ENCODE measurements at regions not wholly inside any gene's neighbourhood (a gene's known extent, or its start where the extent isn't known, plus 50 kb on each side); places are given as distances from the start of the nearest gene placed in this dataset.

- no peaks in the 10 kb centered on the region for H4K20me1 ChIP-seq (replicated peaks; ENCODE audit: control insufficient read depth, extremely low read depth, insufficient read depth, low read length)
- no peak overlapping the region for H3K4me3 ChIP-seq (replicated peaks in 1 of 3; ENCODE audit: insufficient read depth in 1 of 3, low read depth in 1 of 3, low read length in 3 of 3)
- no peak overlapping the region for H3K27ac ChIP-seq (ENCODE audit: insufficient read depth, low read depth, low read length)
- no peaks in the 10 kb centered on the region for H3K27me3 ChIP-seq (ENCODE audit: control insufficient read depth in 2 of 2, insufficient read depth in 2 of 2, low read length in 2 of 2)
- dilution Hi-C loops (cut with MboI; ENCODE audit: extremely low pct_ligation_motif_present, low sequenced_read_pairs): no loop called here
- H3K79me2 ChIP-seq (ENCODE audit: control insufficient read depth, insufficient read depth, low read length): no peaks in the 10 kb centered on the region
- H3K9ac ChIP-seq (replicated peaks; ENCODE audit: extremely low read depth, insufficient read depth, low read length): no peak overlapping the region
- no peak for DNase-seq (ENCODE audit: low read depth, low spot score)
- H3K4me2 ChIP-seq (ENCODE audit: insufficient read depth, low read length): no peak overlapping the region
- CTCF ChIA-PET: no interaction called here
- TF ChIP-seq MAX (IDR thresholded peaks at IDR 0.05; ENCODE audit: insufficient read depth, insufficient read length): no peak
- TF ChIP-seq JUN (IDR thresholded peaks at IDR 0.05; ENCODE audit: borderline replicate concordance, insufficient read depth, insufficient read length, low read depth): no peak
- TF ChIP-seq FOS (IDR thresholded peaks at IDR 0.05; ENCODE audit: borderline replicate concordance, insufficient read depth, low read length): no peak
- TF ChIP-seq GATA2 (IDR thresholded peaks at IDR 0.05; ENCODE audit: insufficient read depth, insufficient read length, low read depth, low read length): no peak
- BruUV-seq (replicated peaks): no TSS peak
- H3K36me3 ChIP-seq (ENCODE audit: control insufficient read depth in 2 of 2, extremely low read depth in 1 of 2, insufficient read depth in 2 of 2, low read length in 2 of 2): no peaks in the 10 kb centered on the region
- no peak for FAIRE-seq
- H3K4me1 ChIP-seq (ENCODE audit: control insufficient read depth, extremely low read depth, insufficient read depth, low read length): no peaks in the 10 kb centered on the region
- intact Hi-C loops (cut with micrococcal nuclease): no loop called here
- H2AFZ ChIP-seq (ENCODE audit: low read depth, low read length): no peak overlapping the region
- H3K9me1 ChIP-seq (replicated peaks; ENCODE audit: control insufficient read depth, extremely low read depth, insufficient read depth, low read length): no peaks in the 10 kb centered on the region
- POLR2A ChIA-PET: no interaction called here
- H3K9me3 ChIP-seq (replicated peaks; ENCODE audit: control insufficient read depth, insufficient read depth, low read length): no peaks in the 10 kb centered on the region
Measured at GRCh38 chr3:78406396-78406795, 1361.4 kb downstream of the ROBO1 start.

GRCh38 chr3:78410077-78410476 lies 1357.7 kb downstream of the ROBO1 start:
- Histone ChIP-seq H3K4me3 (replicated peaks in 1 of 3; ENCODE audit: insufficient read depth in 1 of 3, low read depth in 1 of 3, low read length in 3 of 3) (no peak overlapping the region), H3K4me1 (ENCODE audit: control insufficient read depth, extremely low read depth, insufficient read depth, low read length) (no peaks in the 10 kb centered on the region), H3K9me3 (replicated peaks; ENCODE audit: control insufficient read depth, insufficient read depth, low read length) (no peaks in the 10 kb centered on the region), H4K20me1 (replicated peaks; ENCODE audit: control insufficient read depth, extremely low read depth, insufficient read depth, low read length) (no peaks in the 10 kb centered on the region), H3K79me2 (ENCODE audit: control insufficient read depth, insufficient read depth, low read length) (no peaks in the 10 kb centered on the region), H3K27ac (ENCODE audit: insufficient read depth, low read depth, low read length) (no peak overlapping the region), H3K9ac (replicated peaks; ENCODE audit: extremely low read depth, insufficient read depth, low read length) (no peak overlapping the region), H3K9me1 (replicated peaks; ENCODE audit: control insufficient read depth, extremely low read depth, insufficient read depth, low read length) (no peaks in the 10 kb centered on the region), H2AFZ (ENCODE audit: low read depth, low read length) (no peak overlapping the region), H3K4me2 (ENCODE audit: insufficient read depth, low read length) (no peak overlapping the region), H3K27me3 (ENCODE audit: control insufficient read depth in 2 of 2, insufficient read depth in 2 of 2, low read length in 2 of 2) (no peaks in the 10 kb centered on the region), H3K36me3 (ENCODE audit: control insufficient read depth in 2 of 2, extremely low read depth in 1 of 2, insufficient read depth in 2 of 2, low read length in 2 of 2) (no peaks in the 10 kb centered on the region)
- dilution Hi-C loops (cut with MboI; ENCODE audit: extremely low pct_ligation_motif_present, low sequenced_read_pairs) (no loop called here), intact Hi-C loops (cut with micrococcal nuclease) (no loop called here)
- BruUV-seq (replicated peaks): no TSS peak
- FAIRE-seq (no peak), DNase-seq (ENCODE audit: low read depth, low spot score) (no peak)
- ChIA-PET CTCF (no interaction called here), POLR2A (no interaction called here)
- no peak for TF ChIP-seq GATA2 (IDR thresholded peaks at IDR 0.05; ENCODE audit: insufficient read depth, insufficient read length, low read depth, low read length)
- no peak for TF ChIP-seq CTCF (IDR thresholded peaks at IDR 0.05; ENCODE audit: extremely low read depth in 1 of 2, insufficient read depth in 1 of 2, low read depth in 1 of 2, low read length in 2 of 2)
- TF ChIP-seq FOS (IDR thresholded peaks at IDR 0.05; ENCODE audit: borderline replicate concordance, insufficient read depth, low read length): no peak
- no peak for TF ChIP-seq JUN (IDR thresholded peaks at IDR 0.05; ENCODE audit: borderline replicate concordance, insufficient read depth, insufficient read length, low read depth)
- no peak for TF ChIP-seq EZH2 (IDR thresholded peaks at IDR 0.05; ENCODE audit: borderline replicate concordance, low read depth, low read length, severe bottlenecking)
- no peak for TF ChIP-seq POLR2A (IDR thresholded peaks at IDR 0.05; ENCODE audit: low read depth, low read length)
- no peak for TF ChIP-seq MAX (IDR thresholded peaks at IDR 0.05; ENCODE audit: insufficient read depth, insufficient read length)
- no peak for TF ChIP-seq MYC (IDR thresholded peaks at IDR 0.05; ENCODE audit: low read depth, low read length)
- no peak for TF ChIP-seq POLR2AphosphoS5 (IDR thresholded peaks at IDR 0.05; ENCODE audit: insufficient read depth, low read depth, low read length)

All from endothelial cell of umbilical vein (primary cell).